SW 1271 (cell line): ENCODE measurements at regions not wholly inside any gene's neighbourhood (a gene's known extent, or its start where the extent isn't known, plus 50 kb on each side); places are given as distances from the start of the nearest gene placed in this dataset.
"Not testable (repeated sequence)": the region's sequence is repeated elsewhere in the genome, so short reads cannot be mapped to it uniquely, and the experiment has no call there.

Source experiments
- DNase-seq, 2 experiments: peaks; one replicate each; lab custom pipeline; 2025; lab: John Stamatoyannopoulos, UW

DNA sequence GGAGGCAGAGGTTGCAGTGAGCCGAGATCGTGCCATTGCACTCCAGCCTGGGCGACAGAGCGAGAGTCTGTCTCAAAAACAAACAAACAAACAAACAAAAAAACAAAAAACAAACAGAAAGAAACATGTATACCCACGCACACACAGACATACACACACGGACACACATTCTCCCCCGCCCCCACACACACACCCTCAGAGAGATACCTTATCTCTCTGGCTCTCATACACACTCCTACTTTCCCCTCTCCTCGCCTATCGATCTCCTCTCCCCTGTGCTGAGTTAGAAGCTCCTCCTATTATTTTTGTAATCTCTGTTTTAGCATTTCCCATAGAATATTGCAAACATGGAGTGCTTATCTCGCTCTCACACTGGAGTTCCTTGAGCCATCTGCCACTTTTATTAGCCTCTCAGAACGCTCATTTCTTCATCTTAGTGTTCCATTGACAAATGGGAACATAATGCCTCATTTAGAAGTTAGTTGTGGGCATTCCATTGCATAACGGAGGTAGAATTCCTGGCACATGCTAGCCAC is 144.2 kb upstream of the CITED2 start:
- DNase-seq: no peak

DNA sequence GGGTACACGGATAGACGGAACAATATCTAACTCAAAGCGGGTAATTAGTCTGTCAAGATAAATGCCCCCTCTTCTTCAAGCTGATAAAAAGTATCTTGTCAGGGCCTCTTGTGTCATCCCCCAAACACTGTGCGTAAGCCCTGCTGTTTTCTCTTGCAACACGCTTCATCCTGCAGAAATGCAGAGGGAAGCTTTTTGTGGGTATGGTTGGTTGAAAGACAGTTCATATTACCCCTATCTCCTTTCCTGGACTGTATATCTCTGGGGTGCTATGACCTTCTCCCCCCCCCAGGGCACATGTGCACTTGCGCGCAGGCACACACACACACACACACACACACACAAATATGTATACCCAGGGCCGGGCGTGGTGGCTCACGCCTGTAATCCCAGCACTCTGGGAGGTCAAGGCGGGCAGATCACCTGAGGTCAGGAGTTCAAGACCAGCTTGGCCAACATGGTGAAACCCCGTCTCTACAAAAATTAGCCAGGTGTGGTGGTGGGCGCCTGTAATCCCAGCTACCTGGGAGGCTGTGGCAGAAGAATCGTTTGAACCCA is 143.6 kb upstream of the CITED2 start:
- DNase-seq: not testable (repeated sequence)

DNA sequence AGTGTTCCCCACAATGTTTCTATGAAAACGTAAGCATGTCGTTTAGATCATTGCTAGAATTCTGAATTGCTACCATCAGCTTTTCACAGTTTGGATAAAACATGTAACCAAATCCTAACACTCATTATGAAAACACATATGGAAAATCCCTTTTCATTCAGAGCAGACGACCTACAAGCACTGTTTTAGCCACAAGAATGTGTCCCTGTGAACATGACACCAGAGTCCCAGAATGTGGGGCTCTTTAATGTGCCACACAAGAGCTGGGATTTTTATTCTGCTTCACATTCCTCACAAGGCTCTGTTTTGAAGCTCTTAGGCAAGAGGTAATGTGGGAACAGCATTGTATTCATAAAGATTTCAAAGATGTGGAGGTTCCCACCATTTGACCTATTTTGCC is 141.1 kb upstream of the CITED2 start:
- no peak for DNase-seq

DNA sequence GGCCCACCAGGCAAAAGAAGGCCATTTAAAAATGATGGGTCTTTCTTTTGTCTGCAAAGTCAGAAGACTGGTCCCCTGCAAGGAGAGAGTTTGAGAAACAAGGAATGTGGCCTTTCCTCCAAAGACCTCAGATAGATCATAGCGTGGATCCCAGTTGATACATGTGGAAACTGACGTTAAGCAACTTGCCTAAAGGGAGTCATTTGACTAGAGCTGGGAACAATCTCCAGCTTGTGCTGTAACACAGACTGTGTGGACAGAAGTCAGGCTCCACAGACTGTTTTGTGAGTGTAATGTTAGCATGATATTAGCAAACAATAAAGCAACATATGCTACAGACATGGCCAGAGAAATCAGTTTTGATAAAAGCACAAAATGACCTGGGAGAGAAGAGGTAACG is 140.4 kb upstream of the CITED2 start:
- no peak for DNase-seq

DNA sequence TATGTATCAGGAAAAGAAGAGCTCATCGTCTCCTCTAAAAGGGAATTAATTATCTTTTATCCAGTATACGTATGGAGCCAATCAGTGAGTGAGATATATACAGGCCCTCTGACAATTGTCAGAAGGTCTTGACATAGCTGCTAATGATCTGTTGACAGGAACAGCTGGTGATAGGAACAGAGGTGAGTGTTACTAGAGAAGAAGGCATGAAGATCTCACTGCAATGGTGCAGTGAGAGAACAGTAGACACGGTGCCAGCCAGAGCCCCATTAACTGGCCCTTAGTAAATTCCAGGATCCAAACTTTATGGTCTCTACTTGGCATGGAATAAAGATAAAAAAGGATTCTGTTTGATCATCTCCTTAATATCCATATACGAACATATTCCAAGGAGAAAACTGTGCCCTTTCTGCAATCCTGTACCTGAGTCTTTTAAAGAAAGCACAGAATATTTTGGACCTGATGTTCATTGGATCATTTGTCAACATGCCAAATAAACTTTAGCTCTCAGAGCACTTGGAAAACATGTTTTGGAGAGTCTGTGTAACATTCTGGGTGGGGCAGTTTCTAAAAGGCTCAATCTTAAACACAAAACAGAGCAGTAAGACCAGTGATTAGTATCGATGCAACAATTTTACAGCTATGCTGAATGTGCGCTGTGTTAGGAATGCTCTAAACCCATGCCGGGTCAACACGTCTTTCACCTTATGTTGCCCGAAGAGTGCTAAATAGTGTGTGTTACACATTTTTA is 135.8 kb upstream of the CITED2 start:
- no peak for DNase-seq

DNA sequence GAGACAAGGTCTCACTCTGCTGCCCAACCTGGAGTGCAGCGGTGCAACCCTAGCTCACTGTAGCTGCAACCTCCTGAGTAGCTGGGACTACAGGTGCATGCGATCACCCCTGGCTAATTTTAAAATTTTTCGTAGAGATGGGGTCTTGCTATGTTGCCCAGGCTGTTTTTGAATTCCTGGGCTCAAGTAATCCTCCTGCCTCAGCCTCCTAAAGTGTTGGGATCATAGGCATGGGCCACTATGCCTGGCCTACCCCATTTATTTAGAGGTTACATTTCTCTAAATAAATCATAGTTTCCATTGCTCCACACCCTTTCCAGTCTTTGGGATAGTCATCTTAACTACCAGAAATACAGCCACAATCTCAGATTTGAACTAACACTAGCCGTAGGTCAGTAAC is 134.7 kb upstream of the CITED2 start:
- DNase-seq: no peak

DNA sequence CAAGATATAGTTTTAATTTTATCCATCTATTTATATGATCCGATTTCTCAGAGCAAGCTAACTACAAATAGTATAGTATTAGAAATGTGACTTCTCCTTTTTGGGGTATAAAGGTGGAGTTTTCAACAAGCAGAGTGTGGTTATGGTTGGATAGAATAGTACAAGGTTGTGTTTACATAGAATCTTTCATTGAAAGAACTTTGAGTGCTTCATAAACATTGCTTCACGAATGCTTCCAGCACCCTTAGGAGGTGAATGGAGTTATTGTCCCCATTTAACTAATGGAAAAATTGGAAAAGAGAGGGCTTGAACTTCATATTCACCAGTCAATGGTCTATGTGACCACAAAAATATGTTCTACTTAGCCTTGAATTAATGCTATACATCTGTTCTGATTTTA is 134.1 kb upstream of the CITED2 start:
- no peak for DNase-seq

DNA sequence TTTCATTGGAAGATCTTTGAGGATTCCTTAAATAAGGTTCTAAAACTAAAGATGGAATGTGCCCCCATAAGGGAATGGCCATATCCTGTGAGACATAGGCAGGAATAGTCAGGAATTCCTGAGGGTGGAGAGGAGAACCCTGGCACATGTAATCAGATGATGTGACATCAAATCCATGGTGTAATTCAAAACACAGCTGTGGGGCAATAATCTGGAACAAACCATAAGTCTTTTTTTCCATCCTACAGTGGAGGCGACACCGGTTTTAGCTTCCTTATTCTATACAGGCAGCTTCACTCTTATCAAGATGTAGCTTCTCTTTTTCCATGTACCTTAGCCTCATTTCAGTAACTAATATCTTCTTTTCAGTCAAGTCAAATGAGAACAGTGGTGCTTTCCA is 133.6 kb upstream of the CITED2 start:
- no peak for DNase-seq

DNA sequence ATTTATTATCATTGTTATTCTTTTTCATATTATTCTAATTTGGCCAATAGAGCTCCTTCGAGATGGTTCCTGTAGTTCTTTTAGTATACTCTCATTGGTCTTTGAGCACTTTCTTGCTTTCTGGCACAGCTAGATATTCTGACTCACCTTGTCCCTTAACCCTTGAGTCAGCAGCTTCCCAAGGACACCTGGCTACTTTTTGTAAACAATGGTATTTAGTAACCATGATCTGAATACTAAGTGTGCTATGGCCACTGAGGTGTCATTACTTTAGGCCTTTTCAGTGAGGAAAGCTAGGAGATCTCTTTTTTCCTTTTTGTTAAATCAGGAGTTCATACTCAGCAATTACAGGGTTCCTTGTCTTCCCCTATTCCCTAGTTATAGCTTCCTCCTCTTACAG is 126.5 kb upstream of the CITED2 start:
- no peak for DNase-seq

DNA sequence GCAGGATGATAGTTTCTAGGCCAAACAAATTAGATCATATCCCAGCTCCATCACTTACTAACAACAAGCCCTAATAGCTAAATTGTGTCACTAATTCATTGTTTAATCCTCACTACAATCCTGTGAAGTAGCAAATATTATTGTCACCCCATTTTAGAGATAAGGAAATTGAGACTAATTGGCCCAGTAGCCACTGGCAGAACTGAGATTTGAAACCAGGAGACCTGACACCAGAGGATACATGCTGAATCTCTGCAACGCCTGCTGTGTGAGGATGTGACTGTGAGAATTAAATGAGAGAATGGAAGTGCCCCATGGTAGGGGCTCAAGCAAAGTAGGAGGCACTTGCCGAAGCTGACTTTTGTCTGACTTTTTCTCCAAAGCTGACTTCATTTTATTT is 124.3 kb upstream of the CITED2 start:
- DNase-seq: no peak

DNA sequence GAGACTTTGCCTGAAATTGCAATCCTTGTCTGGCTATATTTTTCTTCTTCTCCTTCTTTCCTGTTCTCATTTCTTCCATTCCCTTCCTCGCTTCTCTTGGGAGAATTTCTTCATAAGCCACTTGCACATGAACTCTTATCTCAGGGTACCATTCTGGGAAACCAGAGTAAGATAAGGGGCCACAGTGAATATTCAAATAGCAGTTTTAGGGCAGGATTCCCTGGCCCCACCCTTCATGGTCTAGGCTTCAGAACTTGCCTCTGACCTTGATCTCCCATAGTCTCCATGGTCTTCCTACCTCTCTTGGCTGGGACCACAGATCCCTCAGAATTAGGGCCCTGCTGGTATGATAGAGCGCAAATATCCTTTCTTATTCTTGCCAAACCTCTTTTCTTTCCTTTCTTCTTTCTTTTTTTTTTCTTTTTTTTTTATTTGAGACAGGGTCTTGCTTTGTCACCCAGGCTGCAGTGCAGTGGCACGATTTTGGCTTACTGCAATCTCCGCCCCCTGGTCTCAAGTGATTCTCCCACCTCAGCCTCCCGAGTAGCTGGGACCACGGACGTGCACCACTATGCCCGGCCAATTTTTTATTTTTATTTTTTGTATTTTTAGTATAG is 123.0 kb upstream of the CITED2 start:
- DNase-seq: no peak

DNA sequence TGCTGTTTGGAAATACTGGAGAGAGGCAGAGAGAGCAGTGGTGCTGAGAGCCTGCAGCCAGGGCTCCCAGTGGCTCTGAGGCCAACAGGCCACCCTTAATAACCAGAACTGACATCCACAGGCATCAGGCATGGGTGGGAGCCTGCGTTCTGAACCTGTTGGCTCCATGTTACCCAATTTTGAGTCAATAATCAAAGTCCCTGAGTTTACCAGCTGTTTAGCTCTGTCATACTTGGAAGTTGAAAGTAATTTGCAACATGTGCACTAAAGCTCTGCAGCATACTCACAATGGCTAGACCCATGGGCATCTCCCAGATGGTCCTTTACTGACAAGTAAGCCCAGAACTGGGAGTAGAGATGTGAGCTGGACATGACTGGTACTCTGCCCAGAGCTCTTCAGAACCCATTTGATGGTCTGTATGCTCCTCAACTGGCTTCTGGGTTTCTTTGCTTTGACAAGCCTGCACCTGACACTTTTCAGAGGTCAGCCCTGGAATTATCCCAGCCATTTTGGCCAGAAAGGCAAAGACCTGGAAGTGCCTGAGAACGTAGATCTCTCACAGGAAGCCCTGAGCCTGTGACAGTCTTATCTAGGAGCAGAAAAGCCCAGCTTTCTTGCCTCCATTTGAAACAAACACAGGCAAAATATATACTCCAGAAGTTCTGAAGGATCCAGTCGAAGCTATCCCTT is 122.4 kb upstream of the CITED2 start:
- DNase-seq: no peak

DNA sequence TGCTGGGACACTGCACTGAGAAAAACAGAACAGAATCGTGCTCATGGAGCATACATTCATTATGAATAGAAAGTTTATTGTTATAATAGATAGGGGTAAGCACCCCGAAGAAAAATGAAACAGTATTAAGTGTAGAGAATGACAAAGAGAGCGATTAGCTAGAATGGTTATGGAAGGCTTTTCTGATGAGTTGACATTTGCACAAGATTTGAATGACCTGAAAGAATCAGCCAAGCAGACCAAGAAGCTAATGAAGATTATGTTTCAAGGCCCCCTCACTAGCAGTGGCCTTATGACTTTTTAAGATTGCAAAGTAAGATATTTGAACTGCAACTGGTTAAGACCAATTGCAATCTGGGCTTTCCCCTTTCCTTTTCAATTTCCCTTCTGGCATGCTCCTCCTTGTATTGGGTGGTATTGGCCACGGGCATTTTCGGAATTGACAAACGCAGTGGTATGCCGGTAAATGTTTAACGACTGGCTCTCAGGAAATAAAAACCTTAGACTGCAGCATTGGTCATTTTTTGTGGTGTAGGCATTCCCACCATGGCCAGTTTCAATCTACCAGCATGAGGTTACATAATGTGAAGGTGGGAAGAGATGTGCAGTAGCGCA is 120.0 kb upstream of the CITED2 start:
- DNase-seq: no peak

DNA sequence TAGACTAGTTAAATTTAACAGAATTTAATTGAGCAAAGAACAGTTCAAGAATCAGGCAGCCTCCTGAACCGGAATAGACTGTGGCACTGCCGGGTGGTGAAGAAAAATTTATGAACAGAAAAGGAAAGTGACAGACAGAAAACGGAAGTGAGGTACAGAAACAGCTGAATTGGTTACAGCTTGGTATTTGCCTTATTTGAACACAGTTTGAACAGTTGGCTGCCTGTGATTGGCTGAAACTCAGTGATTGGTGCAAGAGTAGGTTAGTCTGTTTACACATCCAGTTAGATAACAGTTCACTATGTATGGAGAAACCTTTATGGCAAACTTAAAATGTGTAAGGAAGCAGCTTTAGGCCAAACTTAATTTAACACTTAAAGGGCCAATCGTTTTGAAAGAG is 116.0 kb upstream of the CITED2 start:
- no peak for DNase-seq

DNA sequence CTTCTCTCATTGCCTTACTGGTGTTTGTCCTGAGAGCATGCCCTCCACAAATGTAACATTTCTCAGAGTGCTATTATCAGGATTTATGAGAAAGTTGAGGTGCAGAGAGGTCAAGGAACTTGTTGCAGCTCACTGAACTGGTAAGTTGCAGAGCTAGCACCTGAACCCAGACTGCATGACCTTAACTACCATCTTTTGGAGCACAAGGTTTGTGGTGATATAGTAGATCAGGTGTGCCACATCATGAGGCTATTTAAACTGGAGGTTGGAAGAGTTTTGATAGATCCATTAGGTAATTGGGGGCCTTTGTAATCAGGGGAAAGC is 112.0 kb upstream of the CITED2 start:
- DNase-seq: no peak

DNA sequence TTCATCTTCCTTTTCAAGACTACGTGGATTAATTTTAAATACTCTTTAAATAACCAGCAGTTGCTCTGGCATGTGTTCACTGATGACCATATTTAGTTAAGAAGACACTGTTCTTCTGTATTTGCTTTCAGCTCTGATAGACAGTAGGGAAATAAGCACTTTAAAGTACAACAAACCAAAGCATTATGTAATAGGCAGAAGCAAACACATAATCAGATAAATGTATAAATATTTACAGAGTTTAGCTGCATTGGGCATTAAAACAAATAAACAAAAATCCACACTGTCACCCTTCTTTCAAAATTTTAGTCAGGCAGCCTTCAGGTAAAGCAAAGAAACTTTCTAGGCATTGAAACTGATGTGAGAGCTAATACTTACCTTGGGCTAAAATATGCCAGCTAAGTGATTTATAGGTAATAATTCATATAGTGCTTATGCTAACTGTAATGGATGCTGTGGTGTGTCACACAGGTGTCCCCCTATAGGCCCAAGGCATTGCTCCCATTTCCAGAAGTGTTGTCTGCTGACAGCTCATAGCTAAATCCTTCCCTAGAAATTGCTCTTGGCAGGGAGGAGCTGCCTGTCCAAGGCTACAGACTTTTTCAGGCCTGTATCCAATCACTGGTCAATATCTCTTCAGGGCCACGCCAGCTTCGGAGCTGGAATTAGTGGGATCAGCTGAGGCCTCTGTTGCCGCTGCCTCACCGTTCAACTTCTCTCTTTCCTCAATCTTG is 111.5 kb upstream of the CITED2 start:
- DNase-seq: no peak

DNA sequence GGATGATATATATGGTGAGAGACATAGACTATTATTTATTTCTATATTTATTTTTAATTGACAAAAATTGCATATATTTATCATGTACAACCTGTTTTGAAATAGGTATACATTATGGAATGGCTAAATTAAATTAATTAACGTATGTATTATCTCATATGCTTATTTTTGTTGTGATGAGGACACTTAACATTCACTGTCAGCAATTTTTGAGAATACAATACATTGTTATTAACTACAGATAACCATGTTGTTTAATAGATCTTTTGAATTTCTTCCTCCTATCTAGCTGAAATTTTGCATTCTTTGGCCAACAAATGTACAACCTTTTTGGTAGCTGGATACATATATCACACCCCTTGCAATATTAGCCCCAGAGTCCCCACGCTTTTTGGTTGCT is 110.7 kb upstream of the CITED2 start:
- no peak for DNase-seq

DNA sequence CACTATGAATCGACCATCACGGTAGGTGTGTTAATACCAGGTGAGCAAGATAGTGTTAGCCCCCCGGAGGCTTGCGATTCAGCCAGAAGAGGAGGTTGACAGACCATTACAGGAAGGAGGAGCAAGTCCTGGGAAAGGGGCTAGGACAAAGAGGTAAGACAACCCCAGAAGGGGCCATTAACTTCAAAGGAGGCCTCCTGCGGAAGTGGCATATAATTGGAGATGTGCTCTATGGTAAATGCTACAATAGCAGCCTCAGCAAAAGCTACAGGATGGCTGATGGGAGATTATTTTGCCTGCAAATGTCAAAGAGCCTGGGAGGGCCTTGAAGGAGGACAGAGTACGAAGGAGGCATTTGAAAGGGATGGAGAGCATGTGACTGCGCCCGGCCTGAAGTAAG is 108.6 kb upstream of the CITED2 start:
- no peak for DNase-seq

DNA sequence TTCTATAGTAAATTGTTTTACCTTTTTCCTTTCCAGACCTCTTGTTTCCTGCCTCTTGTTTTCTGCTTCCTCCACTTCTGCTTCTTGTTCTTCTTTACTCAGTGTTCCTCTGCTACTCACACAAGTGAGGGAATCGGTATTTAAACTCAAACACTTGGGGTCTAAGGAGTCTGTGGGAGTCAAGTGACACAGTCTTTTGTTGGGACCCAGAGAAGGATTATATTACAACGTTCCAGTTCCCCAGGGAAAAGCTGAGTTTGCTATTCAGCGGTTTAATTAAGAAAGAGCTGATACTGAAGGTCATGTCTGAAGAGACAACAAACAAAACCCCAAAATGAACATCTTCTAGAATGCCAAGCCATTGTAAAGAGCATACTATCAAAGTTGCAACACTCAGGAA is 107.8 kb upstream of the CITED2 start:
- DNase-seq: no peak

DNA sequence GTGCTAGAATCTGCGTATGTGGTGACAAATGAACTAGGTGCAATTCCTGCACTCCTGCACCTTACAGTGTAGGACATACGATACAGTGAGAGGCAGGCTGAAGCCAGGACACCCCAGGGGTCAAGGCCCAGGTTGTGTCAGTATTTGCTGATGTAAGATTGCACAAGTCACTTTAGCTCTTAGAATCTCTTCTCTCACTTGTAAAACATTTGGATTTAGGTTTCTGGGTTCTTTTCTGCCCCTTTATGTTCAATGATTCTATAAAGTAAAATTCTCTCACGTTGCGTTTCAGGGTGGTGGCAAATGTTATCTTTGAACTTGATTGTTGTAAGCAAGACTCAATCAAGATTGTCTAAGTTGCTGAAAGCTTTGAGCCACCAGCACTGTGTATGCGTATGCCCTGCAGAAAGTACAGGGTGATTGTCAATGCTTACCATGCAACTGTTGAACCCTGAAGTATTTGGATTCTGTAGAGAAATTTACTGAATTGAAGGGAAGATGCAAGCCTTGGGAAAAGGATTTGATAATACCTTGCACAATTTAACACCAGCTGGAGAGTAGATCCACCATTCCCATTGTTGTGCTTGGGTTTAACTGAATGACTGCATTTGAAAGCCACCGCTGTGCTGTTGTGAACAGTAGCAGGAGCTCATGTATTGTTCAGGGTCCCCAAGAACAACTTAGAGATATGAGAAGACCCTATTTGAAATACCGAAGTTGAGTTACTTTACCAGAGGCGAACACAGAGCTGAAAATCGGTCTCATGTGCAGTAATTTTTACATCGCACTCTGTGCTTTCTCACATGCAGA is 106.1 kb upstream of the CITED2 start:
- DNase-seq: no peak
